ENCODE measurements at regions not wholly inside any gene's neighbourhood (a gene's known extent, or its start where the extent isn't known, plus 50 kb on each side); places are given as distances from the start of the nearest gene placed in this dataset.

DNA sequence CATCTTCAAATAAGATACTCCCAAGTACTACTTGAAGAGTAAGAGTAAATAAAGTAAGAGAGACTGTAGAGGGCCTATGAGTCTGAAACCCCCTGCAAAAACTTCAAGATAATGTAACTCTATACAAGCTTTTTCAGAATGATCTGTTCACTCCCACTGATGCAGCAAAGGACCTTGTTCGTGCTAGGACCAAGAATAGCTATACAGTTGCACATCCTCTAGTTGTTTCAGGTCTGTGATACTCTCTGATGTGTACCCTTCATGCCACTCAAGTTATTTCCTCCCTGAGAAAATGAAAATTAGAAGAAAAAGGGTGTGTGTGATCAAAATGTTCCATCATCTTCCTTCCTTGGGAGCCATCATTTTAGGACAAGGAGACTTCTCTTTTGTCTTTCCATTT lies 204.4 kb downstream of the ALX1 start:
- no peak for DNase-seq (ENCODE audit: low spot score)
- intact Hi-C loops (cut with micrococcal nuclease; ENCODE audit: unreplicated experiment) = loop anchor here (5.0 kb wide), 1 partner anchor 383 kb away; no protein-coding TSS in a partner anchor
- H3K27ac ChIP-seq (ENCODE audit: low read depth, low read length, poor library complexity, severe bottlenecking) = no peak overlapping the region
- no peaks in the 10 kb centered on the region for H3K9me3 ChIP-seq (ENCODE audit: low read depth, low read length, poor library complexity, severe bottlenecking)
- ChIA-PET POLR2A (ENCODE audit: low non-redundant PET) (no interaction called here), CTCF (no interaction called here)
- no TSS peak for BruUV-seq (replicated peaks)
- TF ChIP-seq EZH2 (IDR thresholded peaks at IDR 0.05; ENCODE audit: borderline replicate concordance, low read depth, low read length, poor library complexity, severe bottlenecking) (no peak), CTCF (conservative IDR thresholded peaks at IDR 0.05; ENCODE audit: low read depth, low read length) (no peak)
- no peaks in the 10 kb centered on the region for H3K4me1 ChIP-seq (ENCODE audit: insufficient read depth, low read length, poor library complexity, severe bottlenecking)
- H3K27me3 ChIP-seq (replicated peaks; ENCODE audit: insufficient read depth, low read depth, low read length, poor library complexity) = no peaks in the 10 kb centered on the region
- no peaks in the 10 kb centered on the region for H3K36me3 ChIP-seq (ENCODE audit: insufficient read depth, low read length, poor library complexity, severe bottlenecking)
- no peak overlapping the region for H3K4me3 ChIP-seq (ENCODE audit: low read depth, low read length, poor library complexity, severe bottlenecking)

DNA sequence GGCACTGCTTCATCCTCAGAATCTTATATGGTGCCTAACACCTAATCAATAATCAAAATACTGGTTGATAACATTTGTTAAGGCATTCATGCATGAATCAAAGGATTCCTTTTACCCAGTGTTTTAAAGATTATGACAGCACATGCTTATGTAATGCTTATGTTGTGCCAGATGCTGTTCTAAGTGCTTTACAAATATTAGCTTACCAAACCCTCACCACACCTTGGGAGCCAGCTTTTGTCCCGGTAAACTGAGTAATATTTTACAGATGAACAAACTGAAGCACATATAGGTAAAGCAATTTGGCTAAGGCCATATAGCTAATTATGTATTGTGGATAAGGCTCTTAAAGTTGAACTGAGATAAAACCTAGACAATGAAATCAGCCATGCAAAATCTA lies 209.2 kb downstream of the ALX1 start:
- Histone ChIP-seq H3K4me3 (ENCODE audit: low read depth, low read length, poor library complexity, severe bottlenecking) (no peak overlapping the region), H3K36me3 (ENCODE audit: insufficient read depth, low read length, poor library complexity, severe bottlenecking) (no peaks in the 10 kb centered on the region), H3K27me3 (replicated peaks; ENCODE audit: insufficient read depth, low read depth, low read length, poor library complexity) (no peaks in the 10 kb centered on the region), H3K4me1 (ENCODE audit: insufficient read depth, low read length, poor library complexity, severe bottlenecking) (no peaks in the 10 kb centered on the region), H3K27ac (ENCODE audit: low read depth, low read length, poor library complexity, severe bottlenecking) (no peak overlapping the region), H3K9me3 (ENCODE audit: low read depth, low read length, poor library complexity, severe bottlenecking) (no peaks in the 10 kb centered on the region)
- ChIA-PET POLR2A (ENCODE audit: low non-redundant PET) (no interaction called here), CTCF (no interaction called here)
- BruUV-seq (replicated peaks) = no TSS peak
- no peak for DNase-seq (ENCODE audit: low spot score)
- intact Hi-C loops (cut with micrococcal nuclease; ENCODE audit: unreplicated experiment) = no loop called here
- no peak for TF ChIP-seq CTCF (conservative IDR thresholded peaks at IDR 0.05; ENCODE audit: low read depth, low read length)
- no peak for TF ChIP-seq EZH2 (IDR thresholded peaks at IDR 0.05; ENCODE audit: borderline replicate concordance, low read depth, low read length, poor library complexity, severe bottlenecking)

DNA sequence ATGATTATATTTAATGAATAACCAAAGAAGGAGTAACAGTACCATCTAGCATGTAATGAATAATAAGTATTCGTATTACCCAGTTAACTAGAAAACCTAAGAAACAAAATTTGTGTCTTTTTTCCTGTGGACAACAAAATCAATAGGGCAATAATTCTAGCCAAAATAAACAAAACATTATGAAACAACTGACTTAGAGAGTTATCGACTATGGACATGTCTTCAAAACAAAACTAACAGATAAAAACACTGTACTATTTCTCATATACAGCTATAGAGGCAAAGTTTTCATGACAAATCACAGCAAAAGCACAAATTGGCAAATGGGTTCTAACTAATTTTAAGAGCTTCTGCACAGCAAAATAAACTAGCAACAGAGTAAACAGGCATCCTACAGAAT lies 224.1 kb downstream of the ALX1 start:
- no TSS peak for BruUV-seq (replicated peaks)

More for the DNA sequence above, 224.1 kb downstream of the ALX1 start:
- intact Hi-C loops (cut with micrococcal nuclease; ENCODE audit: unreplicated experiment) = no loop called here
- Histone ChIP-seq H3K36me3 (ENCODE audit: insufficient read depth, low read length, poor library complexity, severe bottlenecking) (no peaks in the 10 kb centered on the region), H3K27me3 (replicated peaks; ENCODE audit: insufficient read depth, low read depth, low read length, poor library complexity) (no peaks in the 10 kb centered on the region), H3K9me3 (ENCODE audit: low read depth, low read length, poor library complexity, severe bottlenecking) (no peaks in the 10 kb centered on the region), H3K4me3 (ENCODE audit: low read depth, low read length, poor library complexity, severe bottlenecking) (no peak overlapping the region), H3K4me1 (ENCODE audit: insufficient read depth, low read length, poor library complexity, severe bottlenecking) (no peaks in the 10 kb centered on the region), H3K27ac (ENCODE audit: low read depth, low read length, poor library complexity, severe bottlenecking) (no peak overlapping the region)
- TF ChIP-seq CTCF (conservative IDR thresholded peaks at IDR 0.05; ENCODE audit: low read depth, low read length) (no peak), EZH2 (IDR thresholded peaks at IDR 0.05; ENCODE audit: borderline replicate concordance, low read depth, low read length, poor library complexity, severe bottlenecking) (no peak)
- ChIA-PET POLR2A (ENCODE audit: low non-redundant PET) (no interaction called here), CTCF (no interaction called here)
- DNase-seq (ENCODE audit: low spot score) = no peak

Data from A673 (cell line).